Stomach (tissue), 8 donors: ENCODE measurements at regions not wholly inside any gene's neighbourhood (a gene's known extent, or its start where the extent isn't known, plus 50 kb on each side); places are given as distances from the start of the nearest gene placed in this dataset.

Experiments
- DNase-seq, 2 donors: peaks; one replicate each; pipeline versions ENCODE4 v3.0.0 to v3.0.0-alpha.2; 2013 to 2019
- H3K27ac ChIP-seq, 5 donors: fragments of 200-600 bp in 4 of 5; sonication (generic) in 4 of 5; one replicate each; pipeline ENCODE4 v1.5.1; 2013 to 2019; ENCODE audit warnings: mild to moderate bottlenecking in 1 of 5, moderate library complexity in 1 of 5
- H3K27me3 ChIP-seq, 3 donors: fragments of 200-600 bp; sonication (generic); one replicate each; pipeline ENCODE4 v1.5.1; 2017 to 2019; ENCODE audit warnings: mixed run types in 1 of 3
- H3K36me3 ChIP-seq, 4 donors: fragments of 200-600 bp; sonication (generic); 1 replicate in 3 of 4; 2 replicates in 1 of 4; pipeline ENCODE4 v1.5.1; 2016 to 2019
- H3K4me1 ChIP-seq, 4 donors: fragments of 200-600 bp; sonication (generic); one replicate each; pipeline ENCODE4 v1.5.1; 2016 to 2019
- H3K4me3 ChIP-seq, 4 donors: fragments of 200-600 bp; sonication (generic) in 3 of 4; one replicate each; pipeline ENCODE4 v1.5.1; 2016 to 2019; ENCODE audit warnings: mild to moderate bottlenecking in 1 of 4
- H3K9me3 ChIP-seq, 4 donors: fragments of 200-600 bp; sonication (generic); one replicate each; pipeline ENCODE4 v1.5.1; 2016 to 2019
- EP300 ChIP-seq: sonication (generic); formaldehyde crosslinking; IDR thresholded peaks from one replicate; pipeline ENCODE4 v1.6.1; 2017; ENCODE audit warnings: antibody characterized with exemption
- POLR2A ChIP-seq, 4 donors: fragments of 450-650 bp; IDR thresholded peaks; one replicate each; pipeline ENCODE4 v1.6.1; 2016; ENCODE audit warnings: antibody characterized with exemption in 4 of 4, control low read depth in 2 of 4, mild to moderate bottlenecking in 1 of 4, moderate library complexity in 1 of 4
- POLR2AphosphoS5 ChIP-seq, 3 donors: sonication (generic); formaldehyde crosslinking; IDR thresholded peaks; one replicate each; pipeline ENCODE4 v1.6.1; 2016; ENCODE audit warnings: antibody characterized with exemption in 3 of 3
- WGBS, 5 donors: extraction: QIAGEN DNeasy Blood & Tissue Kit in 3 of 5; methylation state at CpG; one replicate each; pipeline versions ENCODE4 v1.1.5 to v1.1.7; 2013 to 2018; 5-methylcytosine and 5-hydroxymethylcytosine counted together
- intact Hi-C: fragments of 100-400 bp; cut with DNase I; formaldehyde crosslinking; loops from one replicate; pipeline ENCODE4 v1.15.1; 2023; ENCODE audit warnings: low total_unique reads
- TF ChIP-seq, protein P1 (sequence below), 7 experiments: fragments of 450-650 bp in 4 of 7; fragments of 200-600 bp in 3 of 7; sonication (generic) in 3 of 7; IDR thresholded peaks; one replicate each; pipeline ENCODE4 v1.5.1; 2016 to 2019; ENCODE audit warnings: antibody characterized with exemption in 7 of 7, control low read depth in 2 of 7, mild to moderate bottlenecking in 1 of 7
- donor health status: healthy with polysubstance abuse.
- donor health status: Bipolar disorder and iron deficiency.
- donor health status: healthy.

GRCh38 chr19:31708520-31708919, 359.3 kb upstream of the TSHZ3 start:
- no peaks in the 10 kb centered on the region for H3K36me3 ChIP-seq
- intact Hi-C loops: no loop called here
- peaks cover 0 to 25% (median 14%) of the 10 kb centered on the region in 4 donors for H3K9me3 ChIP-seq
- no peak for DNase-seq
- no peaks in the 10 kb centered on the region for H3K27me3 ChIP-seq
- H3K4me1 ChIP-seq: no peaks in the 10 kb centered on the region
- TF ChIP-seq EP300 (no peak), POLR2AphosphoS5 (IDR thresholded peaks at IDR 0.05) (no peak), POLR2A (IDR thresholded peaks at IDR 0.05) (no peak)
- TF ChIP-seq, protein P1, sequence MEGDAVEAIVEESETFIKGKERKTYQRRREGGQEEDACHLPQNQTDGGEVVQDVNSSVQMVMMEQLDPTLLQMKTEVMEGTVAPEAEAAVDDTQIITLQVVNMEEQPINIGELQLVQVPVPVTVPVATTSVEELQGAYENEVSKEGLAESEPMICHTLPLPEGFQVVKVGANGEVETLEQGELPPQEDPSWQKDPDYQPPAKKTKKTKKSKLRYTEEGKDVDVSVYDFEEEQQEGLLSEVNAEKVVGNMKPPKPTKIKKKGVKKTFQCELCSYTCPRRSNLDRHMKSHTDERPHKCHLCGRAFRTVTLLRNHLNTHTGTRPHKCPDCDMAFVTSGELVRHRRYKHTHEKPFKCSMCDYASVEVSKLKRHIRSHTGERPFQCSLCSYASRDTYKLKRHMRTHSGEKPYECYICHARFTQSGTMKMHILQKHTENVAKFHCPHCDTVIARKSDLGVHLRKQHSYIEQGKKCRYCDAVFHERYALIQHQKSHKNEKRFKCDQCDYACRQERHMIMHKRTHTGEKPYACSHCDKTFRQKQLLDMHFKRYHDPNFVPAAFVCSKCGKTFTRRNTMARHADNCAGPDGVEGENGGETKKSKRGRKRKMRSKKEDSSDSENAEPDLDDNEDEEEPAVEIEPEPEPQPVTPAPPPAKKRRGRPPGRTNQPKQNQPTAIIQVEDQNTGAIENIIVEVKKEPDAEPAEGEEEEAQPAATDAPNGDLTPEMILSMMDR (IDR thresholded peaks at IDR 0.05): no peak
- H3K27ac ChIP-seq: no peak overlapping the region
- H3K4me3 ChIP-seq: no peak overlapping the region
- 77 to 81% (median 80%) methylated on average over 3 of the region's 3 CpGs for WGBS, 5 donors

DNA sequence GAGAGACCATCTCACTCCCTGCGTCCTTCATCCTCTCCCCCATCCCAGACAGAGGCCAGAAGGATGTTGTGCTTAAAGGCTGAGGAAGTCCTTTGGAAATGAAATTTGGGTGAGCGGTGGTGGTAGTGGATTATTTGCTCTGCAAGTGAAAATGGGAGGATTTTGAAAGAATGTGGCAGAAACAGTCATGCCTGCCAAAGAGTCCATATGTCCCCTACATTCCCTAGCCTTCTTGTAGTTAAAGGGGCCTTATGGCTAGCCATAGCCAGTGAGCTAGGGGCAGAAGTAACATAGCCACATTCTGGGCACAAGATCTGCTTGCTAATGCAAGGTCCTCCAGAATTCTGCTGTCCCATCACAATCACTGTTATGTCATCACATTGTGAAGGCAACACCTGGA, 360.2 kb upstream of the TSHZ3 start:
- 83 to 95% (median 85%) methylated on average over 2 of the region's 2 CpGs for WGBS, 5 donors
- Histone ChIP-seq H3K9me3 (peaks cover 0 to 31% (median 20%) of the 10 kb centered on the region in 4 donors), H3K36me3 (no peaks in the 10 kb centered on the region), H3K4me3 (no peak overlapping the region), H3K27ac (no peak overlapping the region), H3K27me3 (no peaks in the 10 kb centered on the region), H3K4me1 (no peaks in the 10 kb centered on the region)
- intact Hi-C loops: no loop called here
- TF ChIP-seq POLR2A (IDR thresholded peaks at IDR 0.05): no peak
- TF ChIP-seq POLR2AphosphoS5 (IDR thresholded peaks at IDR 0.05): no peak
- TF ChIP-seq EP300: no peak
- TF ChIP-seq, protein P1 (IDR thresholded peaks at IDR 0.05): no peak
- DNase-seq: no peak

DNA sequence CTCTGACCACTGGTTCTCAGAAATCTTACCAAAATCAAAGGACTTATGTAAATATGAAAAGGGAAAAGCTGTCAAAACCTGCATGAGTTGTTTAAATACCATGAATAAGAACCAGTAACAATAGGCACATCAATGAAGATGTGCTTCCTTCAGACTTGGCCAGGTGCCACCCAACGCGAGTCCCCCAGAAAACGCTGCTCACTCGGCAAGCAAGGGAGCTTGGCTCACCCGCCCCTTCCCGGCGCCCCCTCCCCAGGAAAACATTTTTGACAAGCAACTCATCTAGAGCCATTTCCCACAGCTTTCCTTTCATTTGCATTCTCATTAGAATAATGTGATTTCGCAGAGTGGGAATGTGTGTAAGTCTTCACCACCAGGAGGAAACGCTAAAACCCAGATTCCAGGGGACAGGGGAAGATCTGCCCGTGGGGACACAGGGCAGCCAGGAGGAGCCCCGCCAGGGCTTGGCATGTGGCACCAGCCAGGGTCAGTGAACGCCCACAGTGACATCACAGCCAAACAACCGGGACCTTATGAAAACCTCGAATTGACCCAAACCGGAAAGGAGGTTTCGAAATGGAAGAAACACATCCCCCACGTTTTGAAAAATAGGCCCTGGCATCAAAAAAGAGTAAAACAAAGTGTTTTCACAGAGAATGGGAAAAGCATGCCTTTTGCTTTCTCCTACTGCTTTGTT, 366.2 kb upstream of the TSHZ3 start:
- H3K27ac ChIP-seq: no peak overlapping the region
- peaks cover 0 to 6% (median 2%) of the 10 kb centered on the region in 4 donors for H3K4me1 ChIP-seq
- H3K4me3 ChIP-seq: no peak overlapping the region
- peaks cover 0 to 31% (median 20%) of the 10 kb centered on the region in 4 donors for H3K9me3 ChIP-seq
- no peaks in the 10 kb centered on the region for H3K27me3 ChIP-seq
- intact Hi-C loops: no loop called here
- TF ChIP-seq POLR2AphosphoS5 (IDR thresholded peaks at IDR 0.05): no peak
- TF ChIP-seq EP300: no peak
- TF ChIP-seq, protein P1 (IDR thresholded peaks at IDR 0.05): no peak
- TF ChIP-seq POLR2A (IDR thresholded peaks at IDR 0.05): no peak
- no peak for DNase-seq
- H3K36me3 ChIP-seq: no peaks in the 10 kb centered on the region
- 58 to 70% (median 66%) methylated on average over 17 of the region's 17 CpGs for WGBS, 5 donors

- TF ChIP-seq EP300 (no peak), POLR2AphosphoS5 (IDR thresholded peaks at IDR 0.05) (no peak), POLR2A (IDR thresholded peaks at IDR 0.05) (no peak)
- TF ChIP-seq, protein P1 (IDR thresholded peaks at IDR 0.05): no peak
- 45 to 63% (median 55%) methylated on average over 6 of the region's 6 CpGs for WGBS, 5 donors
- Histone ChIP-seq H3K4me1 (peaks cover 0 to 6% (median 2%) of the 10 kb centered on the region in 4 donors), H3K36me3 (no peaks in the 10 kb centered on the region), H3K27ac (no peak overlapping the region), H3K27me3 (no peaks in the 10 kb centered on the region), H3K9me3 (peaks cover 0 to 23% (median 18%) of the 10 kb centered on the region in 4 donors), H3K4me3 (no peak overlapping the region)
- intact Hi-C loops: no loop called here
- no peak for DNase-seq
These were observed 367.6 kb upstream of the TSHZ3 start for GRCh38 chr19:31716826-31717225.
